ENCODE measurements at regions not wholly inside any gene's neighbourhood (a gene's known extent, or its start where the extent isn't known, plus 50 kb on each side); places are given as distances from the start of the nearest gene placed in this dataset.

GRCh38 chr4:81838586-81838985 lies 366.9 kb upstream of the RASGEF1B start:
- in situ Hi-C loops (cut with MboI; ENCODE audit: low sequenced_read_pairs): loop anchor here (10.0 kb wide), 1 partner anchor 374 kb away; no protein-coding TSS in a partner anchor

- in situ Hi-C loops (cut with MboI; ENCODE audit: low sequenced_read_pairs): loop anchor here (10.0 kb wide), 1 partner anchor 372 kb away; no protein-coding TSS in a partner anchor
Measured at GRCh38 chr4:81836716-81837115, 365.0 kb upstream of the RASGEF1B start.

GRCh38 chr4:81833576-81833975 lies 361.9 kb upstream of the RASGEF1B start:
- in situ Hi-C loops (cut with MboI; ENCODE audit: low sequenced_read_pairs): loop anchor here (10.0 kb wide), 1 partner anchor 369 kb away; no protein-coding TSS in a partner anchor

- in situ Hi-C loops (cut with MboI; ENCODE audit: low sequenced_read_pairs): no loop called here
Measured at GRCh38 chr4:81828991-81829390, 357.3 kb upstream of the RASGEF1B start.

- in situ Hi-C loops (cut with MboI; ENCODE audit: low sequenced_read_pairs): no loop called here
Measured at GRCh38 chr4:81827577-81828202, 356.0 kb upstream of the RASGEF1B start.

- in situ Hi-C loops (cut with MboI; ENCODE audit: low sequenced_read_pairs): no loop called here
Measured at GRCh38 chr4:81826817-81827424, 355.2 kb upstream of the RASGEF1B start.

GRCh38 chr4:81826335-81826734 lies 354.6 kb upstream of the RASGEF1B start:
- in situ Hi-C loops (cut with MboI; ENCODE audit: low sequenced_read_pairs): no loop called here

- in situ Hi-C loops (cut with MboI; ENCODE audit: low sequenced_read_pairs): no loop called here
Measured at GRCh38 chr4:81818385-81818920, 346.7 kb upstream of the RASGEF1B start.

GRCh38 chr4:81816031-81816761 lies 344.5 kb upstream of the RASGEF1B start:
- in situ Hi-C loops (cut with MboI; ENCODE audit: low sequenced_read_pairs): no loop called here

GRCh38 chr4:81814987-81815541 lies 343.4 kb upstream of the RASGEF1B start:
- in situ Hi-C loops (cut with MboI; ENCODE audit: low sequenced_read_pairs): no loop called here

- in situ Hi-C loops (cut with MboI; ENCODE audit: low sequenced_read_pairs): no loop called here
Measured at GRCh38 chr4:81811562-81812293, 340.0 kb upstream of the RASGEF1B start.

GRCh38 chr4:81808011-81808672 lies 336.4 kb upstream of the RASGEF1B start:
- in situ Hi-C loops (cut with MboI; ENCODE audit: low sequenced_read_pairs): no loop called here

- in situ Hi-C loops (cut with MboI; ENCODE audit: low sequenced_read_pairs): no loop called here
Measured at GRCh38 chr4:81807386-81807785, 335.7 kb upstream of the RASGEF1B start.

- in situ Hi-C loops (cut with MboI; ENCODE audit: low sequenced_read_pairs): no loop called here
Measured at GRCh38 chr4:81806485-81806884, 334.8 kb upstream of the RASGEF1B start.

- in situ Hi-C loops (cut with MboI; ENCODE audit: low sequenced_read_pairs): no loop called here
Measured at GRCh38 chr4:81804849-81805248, 333.1 kb upstream of the RASGEF1B start.

GRCh38 chr4:81802285-81802846 lies 330.7 kb upstream of the RASGEF1B start:
- in situ Hi-C loops (cut with MboI; ENCODE audit: low sequenced_read_pairs): no loop called here

- in situ Hi-C loops (cut with MboI; ENCODE audit: low sequenced_read_pairs): no loop called here
Measured at GRCh38 chr4:81799371-81799770, 327.7 kb upstream of the RASGEF1B start.

- in situ Hi-C loops (cut with MboI; ENCODE audit: low sequenced_read_pairs): no loop called here
Measured at GRCh38 chr4:81796790-81797528, 325.3 kb upstream of the RASGEF1B start.

GRCh38 chr4:81792521-81792920 lies 320.8 kb upstream of the RASGEF1B start:
- in situ Hi-C loops (cut with MboI; ENCODE audit: low sequenced_read_pairs): no loop called here
